AG10803 (cell line): ENCODE measurements at regions not wholly inside any gene's neighbourhood (a gene's known extent, or its start where the extent isn't known, plus 50 kb on each side); places are given as distances from the start of the nearest gene placed in this dataset.

Experiments used
- DNase-seq: peaks from one replicate; pipeline ENCODE4 v3.0.0; 2010; ENCODE audit warnings: low read depth
- H3K4me3 ChIP-seq: 2 replicates; pipeline ENCODE4 v1.5.1; 2011; ENCODE audit warnings: mild to moderate bottlenecking, low read length, control low read depth
- TF ChIP-seq, protein P1 (sequence below): conservative IDR thresholded peaks from 2 replicates; pipeline ENCODE4 v1.5.1; 2011; ENCODE audit warnings: mild to moderate bottlenecking, low read length, control low read depth, inconsistent platforms

DNA sequence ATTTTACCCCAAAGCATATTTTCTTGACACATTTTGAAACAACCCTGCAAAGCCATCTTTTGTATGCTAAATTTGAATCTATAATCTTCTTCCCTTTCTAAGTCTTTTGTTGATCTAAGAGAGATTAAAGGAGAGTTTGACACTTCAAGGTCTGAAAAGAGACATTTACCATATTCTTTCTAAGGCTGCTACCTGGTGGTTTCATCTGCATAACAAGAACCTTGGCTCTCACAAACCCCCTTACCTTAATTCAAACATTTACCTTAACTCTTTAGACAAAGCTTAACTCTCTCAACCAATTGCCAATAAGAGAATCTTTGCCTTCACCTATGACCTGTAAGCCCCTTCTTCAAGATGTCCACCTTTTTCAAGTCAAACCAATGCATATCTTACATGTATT, 1143.6 kb downstream of the CDH11 start:
- TF ChIP-seq, protein P1, sequence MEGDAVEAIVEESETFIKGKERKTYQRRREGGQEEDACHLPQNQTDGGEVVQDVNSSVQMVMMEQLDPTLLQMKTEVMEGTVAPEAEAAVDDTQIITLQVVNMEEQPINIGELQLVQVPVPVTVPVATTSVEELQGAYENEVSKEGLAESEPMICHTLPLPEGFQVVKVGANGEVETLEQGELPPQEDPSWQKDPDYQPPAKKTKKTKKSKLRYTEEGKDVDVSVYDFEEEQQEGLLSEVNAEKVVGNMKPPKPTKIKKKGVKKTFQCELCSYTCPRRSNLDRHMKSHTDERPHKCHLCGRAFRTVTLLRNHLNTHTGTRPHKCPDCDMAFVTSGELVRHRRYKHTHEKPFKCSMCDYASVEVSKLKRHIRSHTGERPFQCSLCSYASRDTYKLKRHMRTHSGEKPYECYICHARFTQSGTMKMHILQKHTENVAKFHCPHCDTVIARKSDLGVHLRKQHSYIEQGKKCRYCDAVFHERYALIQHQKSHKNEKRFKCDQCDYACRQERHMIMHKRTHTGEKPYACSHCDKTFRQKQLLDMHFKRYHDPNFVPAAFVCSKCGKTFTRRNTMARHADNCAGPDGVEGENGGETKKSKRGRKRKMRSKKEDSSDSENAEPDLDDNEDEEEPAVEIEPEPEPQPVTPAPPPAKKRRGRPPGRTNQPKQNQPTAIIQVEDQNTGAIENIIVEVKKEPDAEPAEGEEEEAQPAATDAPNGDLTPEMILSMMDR = no peak
- no peak for DNase-seq
- H3K4me3 ChIP-seq = no peak overlapping the region

DNA sequence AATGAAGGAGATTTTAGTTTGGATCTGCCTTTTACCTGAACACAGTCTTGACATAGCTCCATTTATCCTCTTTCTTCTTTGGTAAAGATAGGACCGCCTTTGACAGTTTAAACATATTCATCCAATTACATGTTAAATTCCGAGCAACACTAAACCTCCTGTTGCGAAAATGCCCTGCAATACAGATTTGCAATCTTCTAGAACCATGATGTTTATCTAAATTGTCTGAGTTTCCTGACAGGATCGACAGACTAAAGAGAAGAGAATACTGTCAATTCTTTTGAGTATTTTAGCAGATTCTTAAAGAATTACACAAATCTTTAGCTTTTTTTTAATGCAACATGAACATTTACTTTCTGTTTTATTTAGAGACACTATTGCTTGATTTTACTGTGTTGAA, 1145.5 kb downstream of the CDH11 start:
- DNase-seq = no peak
- H3K4me3 ChIP-seq = no peak overlapping the region
- TF ChIP-seq, protein P1 = no peak

DNA sequence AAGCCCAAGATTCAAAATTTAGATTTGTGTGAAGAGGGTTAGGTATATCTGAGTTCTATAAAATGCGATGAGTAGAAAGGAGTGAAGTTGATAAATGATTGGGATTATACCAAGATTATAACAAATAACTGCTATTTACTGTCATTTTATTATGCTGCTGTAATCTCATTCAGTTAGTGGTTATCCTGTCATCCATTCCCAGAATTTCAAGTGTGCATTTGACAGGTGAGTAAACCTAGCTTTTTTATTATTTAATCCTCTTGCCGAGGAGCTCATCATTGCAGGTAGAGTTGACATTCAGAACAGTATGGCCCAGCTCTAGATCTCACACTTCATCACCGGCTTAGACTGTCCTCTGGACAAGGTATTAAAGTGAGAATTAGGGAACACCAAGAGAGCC, 1146.2 kb downstream of the CDH11 start:
- H3K4me3 ChIP-seq = no peak overlapping the region
- DNase-seq = no peak
- TF ChIP-seq, protein P1 = no peak

DNA sequence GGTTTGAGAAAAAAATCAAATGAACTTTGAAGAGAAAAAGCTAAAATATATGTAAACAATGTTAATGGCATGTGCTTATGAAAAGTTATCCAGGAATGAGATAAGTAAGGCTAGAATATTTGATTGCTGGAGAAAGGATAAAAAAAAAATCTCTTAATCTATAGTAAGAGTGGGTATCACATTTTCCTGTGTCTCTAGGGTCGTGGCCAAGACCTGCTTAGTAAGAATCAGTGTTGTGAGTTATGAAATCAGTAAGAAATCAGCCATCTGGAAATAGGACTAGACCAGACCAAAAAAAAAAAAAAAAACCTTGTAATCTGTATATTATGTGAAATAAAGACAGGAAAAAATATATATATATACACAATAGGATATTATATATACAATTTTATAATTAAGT, 1153.9 kb downstream of the CDH11 start:
- no peak for DNase-seq
- TF ChIP-seq, protein P1 = no peak

DNA sequence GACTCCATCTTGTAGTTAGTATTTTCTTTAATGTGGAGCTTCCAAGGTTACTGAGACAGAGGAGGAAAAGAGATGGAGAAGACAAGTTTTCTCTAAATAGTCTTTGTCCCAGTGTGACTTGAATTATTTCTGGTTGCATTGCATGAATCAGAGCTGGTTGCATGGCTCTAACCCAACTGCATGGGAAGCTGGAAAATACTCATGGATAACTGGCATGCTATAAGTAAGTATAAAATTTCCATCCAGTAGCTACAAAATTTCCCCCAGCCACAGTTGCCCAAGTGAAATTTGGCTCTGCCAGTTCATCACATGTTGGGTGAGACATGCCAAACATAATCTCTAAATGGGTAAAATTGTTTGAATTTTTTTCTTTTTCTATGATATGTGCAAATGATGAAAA, 1161.5 kb downstream of the CDH11 start:
- no peak for DNase-seq
- TF ChIP-seq, protein P1 = no peak
- no peak overlapping the region for H3K4me3 ChIP-seq

More for the DNA sequence above, 1153.9 kb downstream of the CDH11 start:
- H3K4me3 ChIP-seq = no peak overlapping the region

DNA sequence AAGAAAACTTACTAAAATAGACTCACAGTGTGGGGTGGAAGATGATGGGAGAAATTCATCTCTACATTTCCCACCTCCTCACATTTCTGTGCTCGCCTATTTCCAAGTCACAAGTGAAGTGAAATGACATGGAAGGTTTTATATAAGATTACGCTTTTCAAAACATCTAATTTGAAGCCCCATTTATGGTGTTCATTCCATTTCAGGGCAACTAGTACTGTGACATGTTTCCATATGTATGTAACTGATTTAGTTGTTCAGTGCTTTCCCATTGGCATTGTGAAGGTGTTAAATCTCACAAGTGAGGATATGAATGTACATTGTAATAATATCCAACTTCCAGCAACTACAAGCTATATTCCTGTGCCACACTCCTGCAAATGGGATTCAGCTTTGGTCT, 1174.8 kb downstream of the CDH11 start:
- no peak overlapping the region for H3K4me3 ChIP-seq
- TF ChIP-seq, protein P1 = no peak
- DNase-seq = no peak

DNA sequence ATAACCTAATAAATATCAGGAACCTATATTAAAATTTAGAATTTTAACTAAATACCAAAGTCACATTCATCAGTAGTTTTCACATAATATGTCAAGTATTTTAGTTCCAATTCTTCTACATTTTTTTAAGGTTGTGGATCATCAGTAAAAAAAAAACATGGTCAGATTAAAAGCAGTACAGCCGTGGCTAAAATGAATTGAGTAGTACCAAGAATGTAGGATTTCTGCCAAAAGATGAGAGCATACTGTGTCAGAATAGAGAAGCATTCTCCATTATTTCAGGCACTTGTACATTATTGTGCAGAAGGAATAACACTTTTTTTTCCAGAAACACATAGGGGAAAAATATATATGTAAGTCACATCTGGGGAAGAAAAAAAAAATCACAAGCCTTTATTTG, 1176.1 kb downstream of the CDH11 start:
- H3K4me3 ChIP-seq = no peak overlapping the region
- TF ChIP-seq, protein P1 = no peak
- DNase-seq = peak; percentile 5
